Type B pancreatic cell (in vitro differentiated cells): ENCODE measurements at regions not wholly inside any gene's neighbourhood (a gene's known extent, or its start where the extent isn't known, plus 50 kb on each side); places are given as distances from the start of the nearest gene placed in this dataset.

Experiments used
- DNase-seq: peaks from one replicate; pipeline ENCODE4 v3.0.0; 2021; ENCODE audit warnings: mixed read lengths; ENCODE audit not compliant: unreplicated experiment; ENCODE audit errors: extremely low spot score
- H3K27ac Mint-ChIP-seq: 2 replicates; pipeline ENCODE4 v1.8.0; 2021; ENCODE audit warnings: mild to moderate bottlenecking, mixed read lengths
- H3K27me3 Mint-ChIP-seq: 2 replicates; pipeline ENCODE4 v1.8.0; 2021; ENCODE audit warnings: mixed read lengths
- H3K36me3 Mint-ChIP-seq: 2 replicates; pipeline ENCODE4 v1.8.0; 2021; ENCODE audit warnings: mixed read lengths
- H3K4me1 Mint-ChIP-seq: one replicate; pipeline ENCODE4 v1.8.0; 2021; ENCODE audit warnings: mixed read lengths; ENCODE audit not compliant: unreplicated experiment
- H3K4me3 Mint-ChIP-seq: 2 replicates; pipeline ENCODE4 v1.8.0; 2021; ENCODE audit warnings: mild to moderate bottlenecking, mixed read lengths
- H3K9me3 Mint-ChIP-seq: 2 replicates; pipeline ENCODE4 v1.8.0; 2021; ENCODE audit warnings: mixed read lengths
- TF ChIP-seq, protein P1 (sequence below): fragments of 200-600 bp; sonication (generic); conservative IDR thresholded peaks from 2 replicates; pipeline ENCODE4 v1.5.0; 2021; ENCODE audit warnings: antibody characterized with exemption, mild to moderate bottlenecking

DNA sequence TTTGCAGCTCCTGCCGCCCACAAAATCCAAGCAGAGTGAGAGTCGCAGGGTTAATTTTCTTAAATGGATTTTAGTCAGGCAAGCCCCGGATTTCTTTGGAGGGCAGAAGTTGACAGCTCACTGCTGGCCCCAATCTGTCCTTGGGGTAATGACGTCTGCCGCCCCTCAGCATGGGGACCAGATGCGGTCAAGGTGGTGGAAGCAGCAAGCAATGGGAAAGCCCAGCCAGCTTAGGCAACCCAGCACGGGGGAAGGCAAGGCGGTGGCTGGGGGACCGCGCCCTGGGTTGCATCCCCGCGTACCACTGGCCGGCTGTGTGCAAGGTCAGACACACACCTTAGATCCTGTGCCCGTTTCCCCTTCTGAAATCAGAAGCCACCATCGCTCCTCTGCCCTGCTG is 321.7 kb downstream of the C16orf95 start:
- Mint-ChIP-seq H3K4me3 (peak overlapping the region; percentile 36), H3K27ac (no peak overlapping the region), H3K9me3 (no peaks in the 10 kb centered on the region), H3K36me3 (no peaks in the 10 kb centered on the region), H3K27me3 (peaks cover 66% of the 10 kb centered on the region), H3K4me1 (peaks cover 47% of the 10 kb centered on the region)
- no peak for DNase-seq
- TF ChIP-seq, protein P1, sequence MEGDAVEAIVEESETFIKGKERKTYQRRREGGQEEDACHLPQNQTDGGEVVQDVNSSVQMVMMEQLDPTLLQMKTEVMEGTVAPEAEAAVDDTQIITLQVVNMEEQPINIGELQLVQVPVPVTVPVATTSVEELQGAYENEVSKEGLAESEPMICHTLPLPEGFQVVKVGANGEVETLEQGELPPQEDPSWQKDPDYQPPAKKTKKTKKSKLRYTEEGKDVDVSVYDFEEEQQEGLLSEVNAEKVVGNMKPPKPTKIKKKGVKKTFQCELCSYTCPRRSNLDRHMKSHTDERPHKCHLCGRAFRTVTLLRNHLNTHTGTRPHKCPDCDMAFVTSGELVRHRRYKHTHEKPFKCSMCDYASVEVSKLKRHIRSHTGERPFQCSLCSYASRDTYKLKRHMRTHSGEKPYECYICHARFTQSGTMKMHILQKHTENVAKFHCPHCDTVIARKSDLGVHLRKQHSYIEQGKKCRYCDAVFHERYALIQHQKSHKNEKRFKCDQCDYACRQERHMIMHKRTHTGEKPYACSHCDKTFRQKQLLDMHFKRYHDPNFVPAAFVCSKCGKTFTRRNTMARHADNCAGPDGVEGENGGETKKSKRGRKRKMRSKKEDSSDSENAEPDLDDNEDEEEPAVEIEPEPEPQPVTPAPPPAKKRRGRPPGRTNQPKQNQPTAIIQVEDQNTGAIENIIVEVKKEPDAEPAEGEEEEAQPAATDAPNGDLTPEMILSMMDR: no peak

DNA sequence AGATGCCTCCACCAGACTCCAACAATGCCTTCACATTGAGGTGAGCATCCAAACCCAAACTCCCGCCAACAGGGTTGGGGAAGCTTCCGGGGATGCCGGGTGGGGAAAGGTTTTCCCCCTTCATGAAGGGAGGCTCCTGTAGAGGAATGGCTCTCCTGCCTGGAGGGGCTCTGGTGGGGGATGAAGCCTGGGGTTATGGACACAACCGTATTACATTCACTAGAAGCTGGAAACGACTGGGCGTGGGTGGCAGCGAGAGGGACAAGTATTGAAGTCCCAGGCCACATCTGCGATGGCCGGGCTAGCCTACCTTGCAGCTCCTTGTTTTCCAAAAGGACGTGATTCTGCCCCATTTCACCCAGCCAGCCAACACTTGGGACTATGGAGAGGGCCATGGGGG is 321.1 kb downstream of the C16orf95 start:
- TF ChIP-seq, protein P1: no peak
- H3K4me1 Mint-ChIP-seq: peaks cover 45% of the 10 kb centered on the region

DNA sequence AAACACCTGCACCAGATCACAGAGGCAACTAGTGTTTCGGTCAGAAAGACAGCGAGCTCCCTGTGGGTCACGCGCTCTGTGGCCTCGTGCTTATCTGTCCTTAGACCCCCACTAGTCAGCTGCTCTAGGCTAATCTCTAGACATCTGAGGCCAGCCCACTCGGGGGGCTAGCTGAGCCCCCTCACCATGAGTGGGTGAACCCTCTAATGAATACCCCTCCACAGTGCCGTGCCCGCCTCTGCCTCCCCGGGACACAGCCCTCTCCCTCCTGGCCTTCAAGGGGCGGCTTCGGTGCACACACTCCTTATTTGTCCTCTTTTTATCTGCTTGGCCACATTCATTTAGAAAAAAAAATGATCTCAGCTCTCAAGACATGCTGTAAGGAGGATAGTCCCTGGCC is 320.1 kb downstream of the C16orf95 start:
- TF ChIP-seq, protein P1: no peak
- Mint-ChIP-seq H3K36me3 (no peaks in the 10 kb centered on the region), H3K9me3 (no peaks in the 10 kb centered on the region), H3K27me3 (peaks cover 55% of the 10 kb centered on the region), H3K4me1 (peaks cover 39% of the 10 kb centered on the region), H3K4me3 (no peak overlapping the region), H3K27ac (no peak overlapping the region)
- no peak for DNase-seq

More for the DNA sequence above, 321.1 kb downstream of the C16orf95 start:
- H3K9me3 Mint-ChIP-seq: no peaks in the 10 kb centered on the region
- H3K27ac Mint-ChIP-seq: no peak overlapping the region
- no peak overlapping the region for H3K4me3 Mint-ChIP-seq
- DNase-seq: no peak
- no peaks in the 10 kb centered on the region for H3K36me3 Mint-ChIP-seq
- peaks cover 61% of the 10 kb centered on the region for H3K27me3 Mint-ChIP-seq

DNA sequence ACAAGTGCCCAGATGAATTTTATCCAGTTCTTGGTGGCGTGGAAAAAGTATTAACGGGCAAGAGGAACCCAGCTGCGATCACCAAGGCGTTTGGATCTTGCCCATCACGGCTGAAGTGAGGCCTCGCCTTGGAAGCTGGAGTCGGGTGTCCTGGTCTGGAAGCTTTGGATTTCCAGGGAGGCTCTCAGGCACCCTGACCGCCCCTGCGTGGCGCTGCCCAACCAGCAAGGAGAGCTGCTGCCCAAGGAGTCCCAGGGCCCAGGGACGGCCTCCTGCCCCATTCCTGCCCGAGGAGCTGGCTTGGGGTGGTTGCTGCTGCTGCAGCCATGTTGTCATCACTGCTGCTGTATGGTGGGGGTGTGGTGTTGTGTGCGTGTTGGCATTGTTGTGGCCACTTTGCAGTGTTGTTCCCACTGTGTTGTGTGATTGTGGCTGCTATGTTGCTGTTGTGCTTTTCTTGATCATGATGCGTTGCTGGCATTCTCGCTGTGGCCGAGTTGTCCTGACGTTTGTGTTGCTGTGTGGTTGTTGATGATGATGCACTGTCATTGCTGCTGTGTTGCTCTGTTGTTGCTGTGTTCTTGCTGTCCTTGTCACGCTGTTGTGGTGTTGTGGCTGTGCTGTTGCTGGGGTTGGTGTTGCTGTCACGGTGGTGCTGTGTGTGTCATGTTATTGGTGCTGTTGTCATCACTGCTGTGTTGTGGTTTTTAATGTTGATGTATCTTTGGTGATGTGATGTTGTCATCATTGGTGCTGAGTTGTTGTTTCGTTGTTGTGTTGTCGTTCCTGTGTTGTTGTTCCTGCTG is 318.8 kb downstream of the C16orf95 start:
- no peak for DNase-seq
- peaks cover 47% of the 10 kb centered on the region for H3K27me3 Mint-ChIP-seq
- TF ChIP-seq, protein P1: no peak
- H3K4me1 Mint-ChIP-seq: peaks cover 38% of the 10 kb centered on the region
- no peaks in the 10 kb centered on the region for H3K9me3 Mint-ChIP-seq
- no peak overlapping the region for H3K4me3 Mint-ChIP-seq
- no peak overlapping the region for H3K27ac Mint-ChIP-seq
- no peaks in the 10 kb centered on the region for H3K36me3 Mint-ChIP-seq

DNA sequence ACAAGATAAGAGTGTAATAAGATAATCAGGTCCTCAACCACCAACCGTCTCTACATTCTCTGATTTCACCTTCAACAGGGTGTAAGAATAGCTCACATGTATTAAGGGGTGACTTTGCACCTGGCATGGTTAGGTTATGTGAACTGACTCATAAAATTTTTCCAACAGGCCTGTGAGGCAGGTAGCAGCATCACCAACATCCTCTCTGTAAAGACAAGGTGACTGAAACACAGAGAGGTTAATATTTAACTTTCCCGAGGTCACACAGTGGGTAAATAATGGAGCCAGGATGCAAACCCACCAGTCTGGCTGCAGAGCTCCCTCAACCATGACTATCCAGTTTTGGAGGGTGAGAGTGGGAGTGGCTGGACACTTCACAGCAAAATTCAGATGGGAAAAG is 317.2 kb downstream of the C16orf95 start:
- Mint-ChIP-seq H3K4me3 (no peak overlapping the region), H3K9me3 (peaks cover 4% of the 10 kb centered on the region), H3K4me1 (peaks cover 32% of the 10 kb centered on the region), H3K27me3 (peaks cover 35% of the 10 kb centered on the region), H3K27ac (peak overlapping the region; percentile 40), H3K36me3 (no peaks in the 10 kb centered on the region)
- TF ChIP-seq, protein P1: no peak
- no peak for DNase-seq
